Osteoblast (primary cell): ENCODE measurements at regions not wholly inside any gene's neighbourhood (a gene's known extent, or its start where the extent isn't known, plus 50 kb on each side); places are given as distances from the start of the nearest gene placed in this dataset.

Experiments
- DNase-seq: peaks from one replicate; pipeline ENCODE4 v3.0.0; 2011; ENCODE audit warnings: low spot score, mixed read lengths; ENCODE audit not compliant: insufficient read length; ENCODE audit errors: missing footprints
- H2AFZ ChIP-seq: 2 replicates; pipeline ENCODE4 v1.6.0; 2011; ENCODE audit warnings: mild to moderate bottlenecking, low read length
- H3K27ac ChIP-seq: 2 replicates; pipeline ENCODE4 v1.5.1; 2011; ENCODE audit warnings: mild to moderate bottlenecking, low read depth, low read length, moderate library complexity
- H3K27me3 ChIP-seq: 2 replicates; pipeline ENCODE4 v1.6.0; 2012; ENCODE audit warnings: mild to moderate bottlenecking, control low read depth, inconsistent platforms, low read length, moderate library complexity; ENCODE audit not compliant: insufficient read depth
- H3K36me3 ChIP-seq: 2 replicates; pipeline ENCODE4 v1.5.1; 2011; ENCODE audit warnings: mild to moderate bottlenecking, low read length, control low read depth, moderate library complexity; ENCODE audit not compliant: insufficient read depth
- H3K4me1 ChIP-seq: 2 replicates; pipeline ENCODE4 v1.5.1; 2011; ENCODE audit warnings: mild to moderate bottlenecking, low read length, control low read depth, moderate library complexity; ENCODE audit not compliant: insufficient read depth
- H3K4me2 ChIP-seq: 2 replicates; pipeline ENCODE4 v1.6.0; 2011; ENCODE audit warnings: mild to moderate bottlenecking, low read length; ENCODE audit not compliant: insufficient read depth
- H3K4me3 ChIP-seq: fragments of 200-600 bp; sonication (generic); 3 replicates; pipeline ENCODE4 v1.5.1; 2012; ENCODE audit warnings: mild to moderate bottlenecking, low read length, inconsistent platforms; ENCODE audit not compliant: insufficient read depth
- H3K79me2 ChIP-seq: 2 replicates; pipeline ENCODE4 v1.6.0; 2012; ENCODE audit warnings: mild to moderate bottlenecking, low read length, control low read depth, inconsistent platforms; ENCODE audit not compliant: insufficient read depth
- H3K9me3 ChIP-seq: 2 replicates; pipeline ENCODE4 v1.5.1; 2011; ENCODE audit warnings: low read depth, low read length, control low read depth
- H4K20me1 ChIP-seq: 2 replicates; pipeline ENCODE4 v1.6.0; 2012; ENCODE audit warnings: mild to moderate bottlenecking, low read length, control low read depth; ENCODE audit not compliant: insufficient read depth
- TF ChIP-seq, protein P1 (sequence below): IDR thresholded peaks from 2 replicates; pipeline ENCODE4 v1.5.1; 2011; ENCODE audit warnings: mild to moderate bottlenecking, low read depth, low read length, moderate library complexity; ENCODE audit errors: extremely low read depth

GRCh38 chr7:25546306-25546705, 318.0 kb upstream of the NPVF start:
- no peak overlapping the region for H2AFZ ChIP-seq

DNA sequence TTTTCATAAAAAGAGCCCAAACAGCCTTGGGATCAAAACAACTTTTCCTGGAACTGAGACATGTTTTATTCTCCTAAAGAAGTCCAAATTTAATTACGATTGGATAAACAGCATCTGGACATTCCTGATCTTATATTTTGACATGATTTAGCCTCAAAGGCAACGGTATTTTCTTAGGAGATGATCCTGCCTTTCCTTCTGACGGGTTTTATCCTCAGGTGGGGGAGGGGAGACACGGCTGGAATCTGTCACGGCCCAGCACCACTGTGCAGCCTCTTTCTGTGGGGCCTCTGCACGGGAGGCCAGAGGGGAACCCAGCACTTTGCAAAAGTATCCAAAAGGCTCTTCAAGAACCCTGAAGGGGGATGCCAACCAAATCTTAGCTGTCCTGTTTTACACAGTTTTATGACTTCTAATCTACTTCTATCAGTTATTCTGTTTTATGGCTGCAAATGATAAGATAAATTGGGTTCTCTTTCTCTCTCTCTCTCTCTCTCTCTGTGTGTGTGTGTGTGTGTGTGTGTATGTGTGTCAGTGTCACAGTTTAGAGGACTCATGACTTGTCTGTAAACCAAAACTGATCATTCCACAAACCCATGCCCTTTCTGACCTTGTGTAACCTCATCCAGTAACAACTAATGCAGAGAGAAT, 321.1 kb upstream of the NPVF start:
- H3K4me1 ChIP-seq, result no peaks in the 10 kb centered on the region
- no peak overlapping the region for H3K27ac ChIP-seq
- no peaks in the 10 kb centered on the region for H3K9me3 ChIP-seq
- no peak for DNase-seq
- no peaks in the 10 kb centered on the region for H4K20me1 ChIP-seq
- no peaks in the 10 kb centered on the region for H3K79me2 ChIP-seq
- H3K4me2 ChIP-seq, result no peak overlapping the region
- no peak overlapping the region for H2AFZ ChIP-seq
- no peaks in the 10 kb centered on the region for H3K36me3 ChIP-seq
- peaks cover 4% of the 10 kb centered on the region for H3K27me3 ChIP-seq
- H3K4me3 ChIP-seq, result no peak overlapping the region
- TF ChIP-seq, protein P1, sequence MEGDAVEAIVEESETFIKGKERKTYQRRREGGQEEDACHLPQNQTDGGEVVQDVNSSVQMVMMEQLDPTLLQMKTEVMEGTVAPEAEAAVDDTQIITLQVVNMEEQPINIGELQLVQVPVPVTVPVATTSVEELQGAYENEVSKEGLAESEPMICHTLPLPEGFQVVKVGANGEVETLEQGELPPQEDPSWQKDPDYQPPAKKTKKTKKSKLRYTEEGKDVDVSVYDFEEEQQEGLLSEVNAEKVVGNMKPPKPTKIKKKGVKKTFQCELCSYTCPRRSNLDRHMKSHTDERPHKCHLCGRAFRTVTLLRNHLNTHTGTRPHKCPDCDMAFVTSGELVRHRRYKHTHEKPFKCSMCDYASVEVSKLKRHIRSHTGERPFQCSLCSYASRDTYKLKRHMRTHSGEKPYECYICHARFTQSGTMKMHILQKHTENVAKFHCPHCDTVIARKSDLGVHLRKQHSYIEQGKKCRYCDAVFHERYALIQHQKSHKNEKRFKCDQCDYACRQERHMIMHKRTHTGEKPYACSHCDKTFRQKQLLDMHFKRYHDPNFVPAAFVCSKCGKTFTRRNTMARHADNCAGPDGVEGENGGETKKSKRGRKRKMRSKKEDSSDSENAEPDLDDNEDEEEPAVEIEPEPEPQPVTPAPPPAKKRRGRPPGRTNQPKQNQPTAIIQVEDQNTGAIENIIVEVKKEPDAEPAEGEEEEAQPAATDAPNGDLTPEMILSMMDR, result no peak

More at GRCh38 chr7:25546306-25546705, 318.0 kb upstream of the NPVF start:
- TF ChIP-seq, protein P1, result no peak
- Histone ChIP-seq H3K27ac (no peak overlapping the region), H3K79me2 (no peaks in the 10 kb centered on the region), H3K4me1 (no peaks in the 10 kb centered on the region), H3K4me2 (no peak overlapping the region), H4K20me1 (no peaks in the 10 kb centered on the region), H3K9me3 (no peaks in the 10 kb centered on the region), H3K27me3 (no peaks in the 10 kb centered on the region), H3K4me3 (no peak overlapping the region), H3K36me3 (no peaks in the 10 kb centered on the region)
- no peak for DNase-seq

DNA sequence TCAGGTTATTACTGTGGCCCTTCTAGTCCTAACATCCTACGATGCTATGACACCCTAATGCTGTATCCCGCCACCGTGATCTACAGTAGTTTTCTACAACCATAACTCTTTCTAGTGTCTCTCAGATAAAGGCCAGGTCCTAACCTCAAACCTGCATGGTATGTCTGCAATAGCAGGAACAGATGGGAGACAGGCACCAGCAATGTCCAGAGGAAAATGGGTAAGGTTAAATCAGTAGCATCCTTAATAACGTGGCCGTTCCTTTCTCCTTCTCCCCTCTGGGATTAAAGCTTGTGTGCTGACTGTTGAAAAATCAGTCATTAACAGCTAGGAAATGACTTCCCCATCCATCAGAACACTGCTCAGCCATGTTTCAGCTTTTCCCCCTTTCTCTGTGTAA, 321.9 kb upstream of the NPVF start:
- Histone ChIP-seq H3K36me3 (no peaks in the 10 kb centered on the region), H4K20me1 (no peaks in the 10 kb centered on the region), H3K4me3 (no peak overlapping the region), H3K9me3 (no peaks in the 10 kb centered on the region), H3K79me2 (no peaks in the 10 kb centered on the region), H3K4me1 (no peaks in the 10 kb centered on the region), H3K4me2 (no peak overlapping the region), H3K27me3 (peaks cover 4% of the 10 kb centered on the region), H2AFZ (no peak overlapping the region), H3K27ac (no peak overlapping the region)
- no peak for DNase-seq
- TF ChIP-seq, protein P1, result no peak

DNA sequence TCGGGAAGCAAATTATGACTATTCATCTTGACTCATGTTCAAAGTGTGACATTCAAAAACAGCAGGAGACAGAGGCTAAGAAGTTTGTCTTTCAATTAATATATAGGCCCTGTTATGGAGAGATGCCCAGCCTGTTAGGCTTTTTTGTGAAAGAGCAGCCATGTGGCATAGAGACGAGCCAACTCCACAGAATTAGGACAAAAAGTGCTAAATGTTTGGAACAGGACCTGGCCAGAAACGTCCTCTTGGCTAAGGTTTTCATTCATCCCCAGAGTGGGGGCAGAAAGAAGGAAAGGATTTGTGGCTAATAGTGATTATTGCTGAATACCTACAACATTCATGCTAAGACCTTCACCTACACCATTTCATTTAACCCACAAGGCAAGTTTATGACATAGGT, 324.7 kb upstream of the NPVF start:
- H3K9me3 ChIP-seq, result no peaks in the 10 kb centered on the region
- no peak overlapping the region for H3K4me2 ChIP-seq
- no peak overlapping the region for H3K27ac ChIP-seq
- no peak overlapping the region for H2AFZ ChIP-seq
- peaks cover 4% of the 10 kb centered on the region for H3K27me3 ChIP-seq
- no peaks in the 10 kb centered on the region for H3K36me3 ChIP-seq
- H3K4me3 ChIP-seq, result no peak overlapping the region
- TF ChIP-seq, protein P1, result no peak
- no peaks in the 10 kb centered on the region for H3K4me1 ChIP-seq
- H3K79me2 ChIP-seq, result no peaks in the 10 kb centered on the region
- H4K20me1 ChIP-seq, result no peaks in the 10 kb centered on the region
- no peak for DNase-seq
